GM23338 (cell line): ENCODE measurements at regions not wholly inside any gene's neighbourhood (a gene's known extent, or its start where the extent isn't known, plus 50 kb on each side); places are given as distances from the start of the nearest gene placed in this dataset.
A peak's percentile ranks its signal among the peaks of the same experiment; 100 is the strongest.

Source experiments
- ATAC-seq: fragments of 200-7000 bp; cut with Tn5 transposase; 3 replicates; pipeline ENCODE4 v1.9.1; 2020
- DNase-seq: peaks from one replicate; pipeline ENCODE4 v3.0.0-alpha.2; 2015; ENCODE audit warnings: low spot score
- H2AFZ ChIP-seq: fragments of 200-600 bp; sonication (generic); 2 replicates; pipeline ENCODE4 v1.8.0; 2016; ENCODE audit warnings: antibody characterized with exemption, mild to moderate bottlenecking, moderate library complexity
- H3F3A ChIP-seq: fragments of 200-600 bp; sonication (generic); replicated peaks from 2 replicates; pipeline ENCODE4 v1.8.0; 2017; ENCODE audit warnings: antibody characterized with exemption, mixed run types, low read depth
- H3K27ac ChIP-seq: fragments of 200-600 bp; sonication (generic); 2 replicates; pipeline ENCODE4 v1.6.1; 2016; ENCODE audit warnings: low read depth
- H3K27me3 ChIP-seq: fragments of 200-600 bp; sonication (generic); 2 replicates; pipeline ENCODE4 v1.8.0; 2016; ENCODE audit warnings: mild to moderate bottlenecking, mixed run types, moderate library complexity; ENCODE audit not compliant: insufficient read depth
- H3K36me3 ChIP-seq: fragments of 200-600 bp; sonication (generic); 2 replicates; pipeline ENCODE4 v1.8.0; 2016; ENCODE audit warnings: mild to moderate bottlenecking; ENCODE audit not compliant: insufficient read depth
- H3K4me1 ChIP-seq: fragments of 200-600 bp; sonication (generic); 2 replicates; pipeline ENCODE4 v1.8.0; 2016; ENCODE audit warnings: mild to moderate bottlenecking, moderate library complexity; ENCODE audit not compliant: insufficient read depth
- H3K4me2 ChIP-seq: fragments of 200-600 bp; sonication (generic); 2 replicates; pipeline ENCODE4 v1.7.1; 2017; ENCODE audit warnings: mixed run types
- H3K4me3 ChIP-seq: fragments of 200-600 bp; sonication (generic); 2 replicates; pipeline ENCODE4 v1.6.1; 2016; ENCODE audit warnings: mixed run types
- H3K79me2 ChIP-seq: fragments of 200-600 bp; sonication (generic); replicated peaks from 2 replicates; pipeline ENCODE4 v1.8.0; 2017; ENCODE audit warnings: mild to moderate bottlenecking; ENCODE audit not compliant: insufficient read depth
- H3K9me2 ChIP-seq: fragments of 200-600 bp; sonication (generic); 2 replicates; pipeline ENCODE4 v1.8.0; 2017; ENCODE audit not compliant: insufficient read depth
- H4K20me1 ChIP-seq: fragments of 200-600 bp; sonication (generic); replicated peaks from 2 replicates; pipeline ENCODE4 v1.8.0; 2017; ENCODE audit warnings: mild to moderate bottlenecking; ENCODE audit not compliant: insufficient read depth
- H3K27ac Mint-ChIP-seq: 2 replicates; pipeline ENCODE4 v1.8.0; 2020; ENCODE audit warnings: inconsistent platforms, mild to moderate bottlenecking, moderate library complexity, mixed read lengths
- H3K27me3 Mint-ChIP-seq: 3 replicates; pipeline ENCODE4 v1.8.0; 2022; ENCODE audit warnings: low read depth, mild to moderate bottlenecking, moderate library complexity, mixed read lengths, inconsistent platforms; ENCODE audit not compliant: insufficient read depth, poor library complexity
- H3K36me3 Mint-ChIP-seq: 3 replicates; pipeline ENCODE4 v1.8.0; 2021; ENCODE audit warnings: low read depth, mild to moderate bottlenecking, inconsistent platforms, moderate library complexity, mixed read lengths
- H3K4me1 Mint-ChIP-seq: 3 replicates; pipeline ENCODE4 v1.8.0; 2020; ENCODE audit warnings: mild to moderate bottlenecking, inconsistent platforms, mixed read lengths
- H3K4me3 Mint-ChIP-seq: 3 replicates; pipeline ENCODE4 v1.8.0; 2021; ENCODE audit warnings: moderate library complexity, mild to moderate bottlenecking, inconsistent platforms, mixed read lengths
- H3K9me3 Mint-ChIP-seq: 3 replicates; pipeline ENCODE4 v1.8.0; 2020; ENCODE audit warnings: moderate library complexity, mild to moderate bottlenecking, inconsistent platforms, mixed read lengths
- CREB1 ChIP-seq: fragments of 250-450 bp; sonication (Bioruptor Pico); IDR thresholded peaks from 2 replicates; pipeline ENCODE4 v1.5.0; 2020; ENCODE audit warnings: low read depth, mild to moderate bottlenecking, moderate library complexity
- EZH2 ChIP-seq: fragments of 200-600 bp; sonication (generic); IDR thresholded peaks from one replicate; pipeline ENCODE4 v1.8.0; 2017; ENCODE audit warnings: antibody characterized with exemption, mild to moderate bottlenecking, low read depth; ENCODE audit not compliant: unreplicated experiment
- EZH2phosphoT487 ChIP-seq: fragments of 200-600 bp; sonication (generic); IDR thresholded peaks from one replicate; pipeline ENCODE4 v1.8.1; 2018; ENCODE audit warnings: antibody characterized with exemption; ENCODE audit not compliant: unreplicated experiment
- NANOG ChIP-seq: IDR thresholded peaks from 2 replicates; pipeline ENCODE4 v1.6.1; 2016; ENCODE audit warnings: antibody characterized with exemption, borderline replicate concordance
- ZNF114 ChIP-seq: fragments of 250-450 bp; sonication (Bioruptor Pico); IDR thresholded peaks from 2 replicates; pipeline ENCODE4 v1.5.0; 2020; ENCODE audit warnings: mild to moderate bottlenecking, moderate library complexity
- ZNF331 ChIP-seq: fragments of 250-450 bp; sonication (Bioruptor Pico); IDR thresholded peaks from 2 replicates; pipeline ENCODE4 v1.5.0; 2020; ENCODE audit warnings: low read depth, mild to moderate bottlenecking, moderate library complexity
- TF ChIP-seq, protein P1 (sequence below), 2 experiments: fragments of 200-600 bp in 1 of 2; sonication (generic) in 1 of 2; conservative IDR thresholded peaks; 2 replicates each; pipeline versions ENCODE4 v1.5.1 to v1.6.1; 2016 to 2017; ENCODE audit warnings: antibody characterized with exemption in 2 of 2, low read depth in 2 of 2, mild to moderate bottlenecking in 2 of 2, moderate library complexity in 1 of 2
- TF ChIP-seq, protein P2 (sequence below): IDR thresholded peaks from 2 replicates; pipeline ENCODE4 v1.6.1; 2016; ENCODE audit warnings: antibody characterized with exemption
- TF ChIP-seq, protein P3 (sequence below): IDR thresholded peaks from one replicate; pipeline ENCODE4 v1.6.1; 2018; ENCODE audit warnings: antibody characterized with exemption; ENCODE audit not compliant: unreplicated experiment
- TF ChIP-seq, protein P4 (sequence below): fragments of 250-450 bp; sonication (Bioruptor Pico); IDR thresholded peaks from 2 replicates; pipeline ENCODE4 v1.5.0; 2020; ENCODE audit warnings: mild to moderate bottlenecking, moderate library complexity

DNA sequence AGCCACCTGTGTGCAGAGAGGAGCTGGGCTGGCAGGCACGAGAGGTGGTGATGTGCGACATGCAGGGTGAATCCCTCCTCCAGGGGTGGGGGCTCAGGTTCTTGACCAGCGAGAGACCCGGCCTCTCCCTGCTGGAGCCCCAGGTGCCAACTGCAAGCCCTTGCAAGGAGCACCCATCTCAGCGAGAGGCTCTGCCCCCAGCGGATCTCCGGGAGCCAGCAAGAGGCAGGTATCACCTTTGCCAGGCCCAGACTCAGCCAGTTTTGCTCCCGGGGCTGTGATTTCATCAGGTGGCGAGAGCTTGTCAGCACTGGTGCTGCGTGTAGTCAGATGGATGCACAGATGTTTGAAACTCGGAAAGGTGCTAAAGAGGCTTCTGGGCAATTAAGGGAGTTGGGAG, 87.7 kb downstream of the TFAP2C start (continued):
- TF ChIP-seq, protein P1, sequence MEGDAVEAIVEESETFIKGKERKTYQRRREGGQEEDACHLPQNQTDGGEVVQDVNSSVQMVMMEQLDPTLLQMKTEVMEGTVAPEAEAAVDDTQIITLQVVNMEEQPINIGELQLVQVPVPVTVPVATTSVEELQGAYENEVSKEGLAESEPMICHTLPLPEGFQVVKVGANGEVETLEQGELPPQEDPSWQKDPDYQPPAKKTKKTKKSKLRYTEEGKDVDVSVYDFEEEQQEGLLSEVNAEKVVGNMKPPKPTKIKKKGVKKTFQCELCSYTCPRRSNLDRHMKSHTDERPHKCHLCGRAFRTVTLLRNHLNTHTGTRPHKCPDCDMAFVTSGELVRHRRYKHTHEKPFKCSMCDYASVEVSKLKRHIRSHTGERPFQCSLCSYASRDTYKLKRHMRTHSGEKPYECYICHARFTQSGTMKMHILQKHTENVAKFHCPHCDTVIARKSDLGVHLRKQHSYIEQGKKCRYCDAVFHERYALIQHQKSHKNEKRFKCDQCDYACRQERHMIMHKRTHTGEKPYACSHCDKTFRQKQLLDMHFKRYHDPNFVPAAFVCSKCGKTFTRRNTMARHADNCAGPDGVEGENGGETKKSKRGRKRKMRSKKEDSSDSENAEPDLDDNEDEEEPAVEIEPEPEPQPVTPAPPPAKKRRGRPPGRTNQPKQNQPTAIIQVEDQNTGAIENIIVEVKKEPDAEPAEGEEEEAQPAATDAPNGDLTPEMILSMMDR (conservative IDR thresholded peaks at IDR 0.05; ENCODE audit: low read depth in 2 of 2), result no peak; a peak in 1 of 4 replicates
- TF ChIP-seq CREB1 (CRISPR knock-in tag) (no peak), ZNF114 (CRISPR knock-in tag) (no peak)

DNA sequence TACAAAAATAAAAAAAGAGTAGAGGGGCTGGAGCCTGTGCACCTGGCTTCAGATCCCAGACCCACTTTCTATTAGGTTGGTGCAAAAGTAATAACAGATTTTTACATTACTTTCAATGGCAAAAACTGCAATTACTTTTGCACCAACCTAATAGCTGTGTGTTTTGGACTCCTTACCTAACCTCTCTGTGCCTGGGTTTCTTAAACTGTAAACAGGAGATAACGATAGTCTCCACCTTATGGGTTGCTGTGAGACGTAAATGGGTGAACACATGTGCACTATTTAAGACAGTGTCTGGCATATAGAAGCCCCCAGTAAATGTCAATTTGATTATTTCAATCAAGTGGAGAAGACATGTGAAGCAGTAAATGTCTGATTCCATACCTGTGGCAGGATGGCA, 89.7 kb downstream of the TFAP2C start:
- peak overlapping the region; percentile 23; the same call in 1 of the 2 replicates for H2AFZ ChIP-seq
- H3K27ac ChIP-seq, result no peak overlapping the region
- H3K27ac Mint-ChIP-seq, result no peak overlapping the region
- no peak for DNase-seq
- H3K4me3 Mint-ChIP-seq, result no peak overlapping the region
- H3F3A ChIP-seq, result no peaks in the 10 kb centered on the region
- H3K27me3 ChIP-seq, result no peaks in the 10 kb centered on the region
- no peaks in the 10 kb centered on the region for H3K9me3 Mint-ChIP-seq
- H3K4me1 ChIP-seq, result peaks cover 20% of the 10 kb centered on the region
- no peak overlapping the region for H3K4me2 ChIP-seq
- no peak overlapping the region for H3K4me3 ChIP-seq
- peaks cover 1% of the 10 kb centered on the region for H3K27me3 Mint-ChIP-seq
- no peaks in the 10 kb centered on the region for H3K36me3 ChIP-seq
- no peak for ATAC-seq
- 0 out of 3 replicates have a peak, but pooled peaks cover 2% of the 10 kb centered on the region for H3K36me3 Mint-ChIP-seq
- H3K4me1 Mint-ChIP-seq, result peaks cover 21% of the 10 kb centered on the region
- H3K9me2 ChIP-seq, result no peaks in the 10 kb centered on the region
- H4K20me1 ChIP-seq, result no peaks in the 10 kb centered on the region
- no peaks in the 10 kb centered on the region for H3K79me2 ChIP-seq
- no peak for TF ChIP-seq NANOG
- TF ChIP-seq, protein P2, sequence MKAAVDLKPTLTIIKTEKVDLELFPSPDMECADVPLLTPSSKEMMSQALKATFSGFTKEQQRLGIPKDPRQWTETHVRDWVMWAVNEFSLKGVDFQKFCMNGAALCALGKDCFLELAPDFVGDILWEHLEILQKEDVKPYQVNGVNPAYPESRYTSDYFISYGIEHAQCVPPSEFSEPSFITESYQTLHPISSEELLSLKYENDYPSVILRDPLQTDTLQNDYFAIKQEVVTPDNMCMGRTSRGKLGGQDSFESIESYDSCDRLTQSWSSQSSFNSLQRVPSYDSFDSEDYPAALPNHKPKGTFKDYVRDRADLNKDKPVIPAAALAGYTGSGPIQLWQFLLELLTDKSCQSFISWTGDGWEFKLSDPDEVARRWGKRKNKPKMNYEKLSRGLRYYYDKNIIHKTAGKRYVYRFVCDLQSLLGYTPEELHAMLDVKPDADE, result no peak
- no peak for TF ChIP-seq ZNF331 (CRISPR knock-in tag)
- TF ChIP-seq, protein P3, sequence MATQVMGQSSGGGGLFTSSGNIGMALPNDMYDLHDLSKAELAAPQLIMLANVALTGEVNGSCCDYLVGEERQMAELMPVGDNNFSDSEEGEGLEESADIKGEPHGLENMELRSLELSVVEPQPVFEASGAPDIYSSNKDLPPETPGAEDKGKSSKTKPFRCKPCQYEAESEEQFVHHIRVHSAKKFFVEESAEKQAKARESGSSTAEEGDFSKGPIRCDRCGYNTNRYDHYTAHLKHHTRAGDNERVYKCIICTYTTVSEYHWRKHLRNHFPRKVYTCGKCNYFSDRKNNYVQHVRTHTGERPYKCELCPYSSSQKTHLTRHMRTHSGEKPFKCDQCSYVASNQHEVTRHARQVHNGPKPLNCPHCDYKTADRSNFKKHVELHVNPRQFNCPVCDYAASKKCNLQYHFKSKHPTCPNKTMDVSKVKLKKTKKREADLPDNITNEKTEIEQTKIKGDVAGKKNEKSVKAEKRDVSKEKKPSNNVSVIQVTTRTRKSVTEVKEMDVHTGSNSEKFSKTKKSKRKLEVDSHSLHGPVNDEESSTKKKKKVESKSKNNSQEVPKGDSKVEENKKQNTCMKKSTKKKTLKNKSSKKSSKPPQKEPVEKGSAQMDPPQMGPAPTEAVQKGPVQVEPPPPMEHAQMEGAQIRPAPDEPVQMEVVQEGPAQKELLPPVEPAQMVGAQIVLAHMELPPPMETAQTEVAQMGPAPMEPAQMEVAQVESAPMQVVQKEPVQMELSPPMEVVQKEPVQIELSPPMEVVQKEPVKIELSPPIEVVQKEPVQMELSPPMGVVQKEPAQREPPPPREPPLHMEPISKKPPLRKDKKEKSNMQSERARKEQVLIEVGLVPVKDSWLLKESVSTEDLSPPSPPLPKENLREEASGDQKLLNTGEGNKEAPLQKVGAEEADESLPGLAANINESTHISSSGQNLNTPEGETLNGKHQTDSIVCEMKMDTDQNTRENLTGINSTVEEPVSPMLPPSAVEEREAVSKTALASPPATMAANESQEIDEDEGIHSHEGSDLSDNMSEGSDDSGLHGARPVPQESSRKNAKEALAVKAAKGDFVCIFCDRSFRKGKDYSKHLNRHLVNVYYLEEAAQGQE, result no peak
- TF ChIP-seq, protein P4, sequence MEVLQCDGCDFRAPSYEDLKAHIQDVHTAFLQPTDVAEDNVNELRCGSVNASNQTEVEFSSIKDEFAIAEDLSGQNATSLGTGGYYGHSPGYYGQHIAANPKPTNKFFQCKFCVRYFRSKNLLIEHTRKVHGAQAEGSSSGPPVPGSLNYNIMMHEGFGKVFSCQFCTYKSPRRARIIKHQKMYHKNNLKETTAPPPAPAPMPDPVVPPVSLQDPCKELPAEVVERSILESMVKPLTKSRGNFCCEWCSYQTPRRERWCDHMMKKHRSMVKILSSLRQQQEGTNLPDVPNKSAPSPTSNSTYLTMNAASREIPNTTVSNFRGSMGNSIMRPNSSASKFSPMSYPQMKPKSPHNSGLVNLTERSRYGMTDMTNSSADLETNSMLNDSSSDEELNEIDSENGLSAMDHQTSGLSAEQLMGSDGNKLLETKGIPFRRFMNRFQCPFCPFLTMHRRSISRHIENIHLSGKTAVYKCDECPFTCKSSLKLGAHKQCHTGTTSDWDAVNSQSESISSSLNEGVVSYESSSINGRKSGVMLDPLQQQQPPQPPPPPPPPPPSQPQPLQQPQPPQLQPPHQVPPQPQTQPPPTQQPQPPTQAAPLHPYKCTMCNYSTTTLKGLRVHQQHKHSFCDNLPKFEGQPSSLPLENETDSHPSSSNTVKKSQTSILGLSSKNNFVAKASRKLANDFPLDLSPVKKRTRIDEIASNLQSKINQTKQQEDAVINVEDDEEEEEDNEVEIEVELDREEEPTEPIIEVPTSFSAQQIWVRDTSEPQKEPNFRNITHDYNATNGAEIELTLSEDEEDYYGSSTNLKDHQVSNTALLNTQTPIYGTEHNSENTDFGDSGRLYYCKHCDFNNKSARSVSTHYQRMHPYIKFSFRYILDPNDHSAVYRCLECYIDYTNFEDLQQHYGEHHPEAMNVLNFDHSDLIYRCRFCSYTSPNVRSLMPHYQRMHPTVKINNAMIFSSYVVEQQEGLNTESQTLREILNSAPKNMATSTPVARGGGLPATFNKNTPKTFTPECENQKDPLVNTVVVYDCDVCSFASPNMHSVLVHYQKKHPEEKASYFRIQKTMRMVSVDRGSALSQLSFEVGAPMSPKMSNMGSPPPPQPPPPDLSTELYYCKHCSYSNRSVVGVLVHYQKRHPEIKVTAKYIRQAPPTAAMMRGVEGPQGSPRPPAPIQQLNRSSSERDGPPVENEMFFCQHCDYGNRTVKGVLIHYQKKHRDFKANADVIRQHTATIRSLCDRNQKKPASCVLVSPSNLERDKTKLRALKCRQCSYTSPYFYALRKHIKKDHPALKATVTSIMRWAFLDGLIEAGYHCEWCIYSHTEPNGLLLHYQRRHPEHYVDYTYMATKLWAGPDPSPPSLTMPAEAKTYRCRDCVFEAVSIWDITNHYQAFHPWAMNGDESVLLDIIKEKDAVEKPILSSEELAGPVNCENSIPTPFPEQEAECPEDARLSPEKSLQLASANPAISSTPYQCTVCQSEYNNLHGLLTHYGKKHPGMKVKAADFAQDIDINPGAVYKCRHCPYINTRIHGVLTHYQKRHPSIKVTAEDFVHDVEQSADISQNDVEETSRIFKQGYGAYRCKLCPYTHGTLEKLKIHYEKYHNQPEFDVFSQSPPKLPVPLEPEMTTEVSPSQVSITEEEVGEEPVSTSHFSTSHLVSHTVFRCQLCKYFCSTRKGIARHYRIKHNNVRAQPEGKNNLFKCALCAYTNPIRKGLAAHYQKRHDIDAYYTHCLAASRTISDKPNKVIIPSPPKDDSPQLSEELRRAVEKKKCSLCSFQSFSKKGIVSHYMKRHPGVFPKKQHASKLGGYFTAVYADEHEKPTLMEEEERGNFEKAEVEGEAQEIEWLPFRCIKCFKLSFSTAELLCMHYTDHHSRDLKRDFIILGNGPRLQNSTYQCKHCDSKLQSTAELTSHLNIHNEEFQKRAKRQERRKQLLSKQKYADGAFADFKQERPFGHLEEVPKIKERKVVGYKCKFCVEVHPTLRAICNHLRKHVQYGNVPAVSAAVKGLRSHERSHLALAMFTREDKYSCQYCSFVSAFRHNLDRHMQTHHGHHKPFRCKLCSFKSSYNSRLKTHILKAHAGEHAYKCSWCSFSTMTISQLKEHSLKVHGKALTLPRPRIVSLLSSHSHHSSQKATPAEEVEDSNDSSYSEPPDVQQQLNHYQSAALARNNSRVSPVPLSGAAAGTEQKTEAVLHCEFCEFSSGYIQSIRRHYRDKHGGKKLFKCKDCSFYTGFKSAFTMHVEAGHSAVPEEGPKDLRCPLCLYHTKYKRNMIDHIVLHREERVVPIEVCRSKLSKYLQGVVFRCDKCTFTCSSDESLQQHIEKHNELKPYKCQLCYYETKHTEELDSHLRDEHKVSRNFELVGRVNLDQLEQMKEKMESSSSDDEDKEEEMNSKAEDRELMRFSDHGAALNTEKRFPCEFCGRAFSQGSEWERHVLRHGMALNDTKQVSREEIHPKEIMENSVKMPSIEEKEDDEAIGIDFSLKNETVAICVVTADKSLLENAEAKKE (CRISPR knock-in tag), result no peak
- TF ChIP-seq, protein P1 (conservative IDR thresholded peaks at IDR 0.05; ENCODE audit: low read depth in 2 of 2), result no peak
- TF ChIP-seq EZH2phosphoT487, result no peak
- no peak for TF ChIP-seq CREB1 (CRISPR knock-in tag)
- TF ChIP-seq ZNF114 (CRISPR knock-in tag), result no peak
- TF ChIP-seq EZH2, result no peak
